ENCODE measurements at regions not wholly inside any gene's neighbourhood (a gene's known extent, or its start where the extent isn't known, plus 50 kb on each side); places are given as distances from the start of the nearest gene placed in this dataset.

- H3K36me3 ChIP-seq (ENCODE audit: control insufficient read depth in 2 of 2, extremely low read depth in 1 of 2, insufficient read depth in 2 of 2, low read length in 2 of 2): no peaks in the 10 kb centered on the region
- no peaks in the 10 kb centered on the region for H4K20me1 ChIP-seq (replicated peaks; ENCODE audit: control insufficient read depth, extremely low read depth, insufficient read depth, low read length)
- H3K9me3 ChIP-seq (replicated peaks; ENCODE audit: control insufficient read depth, insufficient read depth, low read length): no peaks in the 10 kb centered on the region
- intact Hi-C loops (cut with micrococcal nuclease) (no loop called here), dilution Hi-C loops (cut with MboI; ENCODE audit: extremely low pct_ligation_motif_present, low sequenced_read_pairs) (no loop called here)
- ChIA-PET POLR2A (no interaction called here), CTCF (no interaction called here)
- no peak overlapping the region for H3K27ac ChIP-seq (ENCODE audit: insufficient read depth, low read depth, low read length)
- FAIRE-seq (no peak), DNase-seq (ENCODE audit: low read depth, low spot score) (no peak)
- no peak overlapping the region for H2AFZ ChIP-seq (ENCODE audit: low read depth, low read length)
- TF ChIP-seq POLR2A (IDR thresholded peaks at IDR 0.05; ENCODE audit: low read depth, low read length) (no peak), JUN (IDR thresholded peaks at IDR 0.05; ENCODE audit: borderline replicate concordance, insufficient read depth, insufficient read length, low read depth) (no peak), MYC (IDR thresholded peaks at IDR 0.05; ENCODE audit: low read depth, low read length) (no peak), GATA2 (IDR thresholded peaks at IDR 0.05; ENCODE audit: insufficient read depth, insufficient read length, low read depth, low read length) (no peak), MAX (IDR thresholded peaks at IDR 0.05; ENCODE audit: insufficient read depth, insufficient read length) (no peak), POLR2AphosphoS5 (IDR thresholded peaks at IDR 0.05; ENCODE audit: insufficient read depth, low read depth, low read length) (no peak), EZH2 (IDR thresholded peaks at IDR 0.05; ENCODE audit: borderline replicate concordance, low read depth, low read length, severe bottlenecking) (no peak), CTCF (IDR thresholded peaks at IDR 0.05; ENCODE audit: extremely low read depth in 1 of 2, insufficient read depth in 1 of 2, low read depth in 1 of 2, low read length in 2 of 2) (no peak), FOS (IDR thresholded peaks at IDR 0.05; ENCODE audit: borderline replicate concordance, insufficient read depth, low read length) (no peak)
- no peaks in the 10 kb centered on the region for H3K9me1 ChIP-seq (replicated peaks; ENCODE audit: control insufficient read depth, extremely low read depth, insufficient read depth, low read length)
- H3K4me1 ChIP-seq (ENCODE audit: control insufficient read depth, extremely low read depth, insufficient read depth, low read length): no peaks in the 10 kb centered on the region
- no peaks in the 10 kb centered on the region for H3K27me3 ChIP-seq (ENCODE audit: control insufficient read depth in 2 of 2, insufficient read depth in 2 of 2, low read length in 2 of 2)
- no peak overlapping the region for H3K9ac ChIP-seq (replicated peaks; ENCODE audit: extremely low read depth, insufficient read depth, low read length)
- BruUV-seq (replicated peaks): no TSS peak
- no peaks in the 10 kb centered on the region for H3K79me2 ChIP-seq (ENCODE audit: control insufficient read depth, insufficient read depth, low read length)
- no peak overlapping the region for H3K4me2 ChIP-seq (ENCODE audit: insufficient read depth, low read length)
- H3K4me3 ChIP-seq (replicated peaks in 1 of 3; ENCODE audit: insufficient read depth in 1 of 3, low read depth in 1 of 3, low read length in 3 of 3): no peak overlapping the region
Observed at GRCh38 chr1:90126834-90127233, 131.9 kb downstream of the ZNF326 start.

Measured in endothelial cell of umbilical vein (primary cell).